Muscle layer of colon (tissue), 2 donors: ENCODE measurements at regions not wholly inside any gene's neighbourhood (a gene's known extent, or its start where the extent isn't known, plus 50 kb on each side); places are given as distances from the start of the nearest gene placed in this dataset.
"Not testable (repeated sequence)": the region's sequence is repeated elsewhere in the genome, so short reads cannot be mapped to it uniquely, and the experiment has no call there.

Experiments
- H3K27ac ChIP-seq: one replicate; pipeline ENCODE4 v1.7.0; 2013; ENCODE audit warnings: low read depth, mild to moderate bottlenecking, low read length, moderate library complexity
- H3K27me3 ChIP-seq, 2 donors: one replicate each; pipeline ENCODE4 v1.7.0; 2013; ENCODE audit warnings: low read length in 2 of 2, mild to moderate bottlenecking in 2 of 2; ENCODE audit not compliant: insufficient read depth in 2 of 2, control insufficient read depth in 1 of 2
- H3K36me3 ChIP-seq: one replicate; pipeline ENCODE4 v1.7.0; 2013; ENCODE audit warnings: mild to moderate bottlenecking, low read length; ENCODE audit not compliant: insufficient read depth
- H3K4me1 ChIP-seq: one replicate; pipeline ENCODE4 v1.7.0; 2013; ENCODE audit warnings: mild to moderate bottlenecking, low read length; ENCODE audit not compliant: insufficient read depth
- H3K4me3 ChIP-seq, 2 donors: one replicate each; pipeline ENCODE4 v1.7.0; 2013; ENCODE audit warnings: low read length in 2 of 2, low read depth in 1 of 2, mild to moderate bottlenecking in 1 of 2, moderate library complexity in 1 of 2
- H3K9ac ChIP-seq: one replicate; pipeline ENCODE4 v1.7.0; 2013; ENCODE audit warnings: low read length
- H3K9me3 ChIP-seq: one replicate; pipeline ENCODE4 v1.7.0; 2013; ENCODE audit warnings: mild to moderate bottlenecking, low read length
- donor health status: abdominal sarcoma.
- donor health status: Adenocarcinoma of cecum.

GRCh38 chr18:70558371-70558770, 269.5 kb downstream of the SOCS6 start:
- Histone ChIP-seq H3K9ac (no peak overlapping the region), H3K4me1 (no peaks in the 10 kb centered on the region)

DNA sequence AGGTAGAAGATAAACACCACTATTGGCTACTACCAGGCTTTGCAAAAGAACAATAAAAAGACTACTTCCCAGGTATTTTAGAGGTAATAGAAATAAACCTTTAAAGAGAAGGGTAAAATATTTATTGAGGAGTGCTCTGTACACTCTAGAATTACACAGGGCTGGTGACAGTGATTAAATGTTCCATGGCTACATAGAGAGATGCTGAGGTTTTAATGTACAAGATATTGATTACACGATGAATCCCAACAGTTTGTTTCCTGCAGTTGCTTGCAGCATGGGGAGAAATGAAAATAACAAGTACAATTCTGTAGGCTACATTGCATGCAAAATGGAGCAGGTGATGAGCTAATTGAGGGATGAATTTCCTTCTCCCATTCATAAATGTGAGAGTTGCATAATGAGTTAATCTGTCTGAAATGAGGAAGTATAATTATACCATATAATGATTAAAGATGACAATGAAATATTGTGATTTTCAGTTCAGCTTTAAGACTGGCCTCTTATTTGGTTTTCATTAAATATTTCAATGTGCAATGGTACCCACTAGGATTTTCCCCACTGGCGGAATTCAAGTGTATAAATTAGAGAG, 266.1 kb downstream of the SOCS6 start:
- Histone ChIP-seq H3K27me3 (no peaks in the 10 kb centered on the region), H3K36me3 (no peaks in the 10 kb centered on the region), H3K4me1 (no peaks in the 10 kb centered on the region), H3K9me3 (no peaks in the 10 kb centered on the region), H3K9ac (no peak overlapping the region), H3K4me3 (no peak overlapping the region), H3K27ac (no peak overlapping the region)

More at GRCh38 chr18:70558371-70558770, 269.5 kb downstream of the SOCS6 start:
- H3K27me3 ChIP-seq: no peaks in the 10 kb centered on the region
- no peaks in the 10 kb centered on the region for H3K36me3 ChIP-seq
- no peaks in the 10 kb centered on the region for H3K9me3 ChIP-seq
- no peak overlapping the region for H3K4me3 ChIP-seq
- no peak overlapping the region for H3K27ac ChIP-seq

GRCh38 chr18:70553936-70554260, 265.1 kb downstream of the SOCS6 start:
- Histone ChIP-seq H3K4me1 (no peaks in the 10 kb centered on the region), H3K36me3 (no peaks in the 10 kb centered on the region), H3K4me3 (no peak overlapping the region), H3K9me3 (no peaks in the 10 kb centered on the region), H3K9ac (no peak overlapping the region), H3K27me3 (no peaks in the 10 kb centered on the region), H3K27ac (no peak overlapping the region)

DNA sequence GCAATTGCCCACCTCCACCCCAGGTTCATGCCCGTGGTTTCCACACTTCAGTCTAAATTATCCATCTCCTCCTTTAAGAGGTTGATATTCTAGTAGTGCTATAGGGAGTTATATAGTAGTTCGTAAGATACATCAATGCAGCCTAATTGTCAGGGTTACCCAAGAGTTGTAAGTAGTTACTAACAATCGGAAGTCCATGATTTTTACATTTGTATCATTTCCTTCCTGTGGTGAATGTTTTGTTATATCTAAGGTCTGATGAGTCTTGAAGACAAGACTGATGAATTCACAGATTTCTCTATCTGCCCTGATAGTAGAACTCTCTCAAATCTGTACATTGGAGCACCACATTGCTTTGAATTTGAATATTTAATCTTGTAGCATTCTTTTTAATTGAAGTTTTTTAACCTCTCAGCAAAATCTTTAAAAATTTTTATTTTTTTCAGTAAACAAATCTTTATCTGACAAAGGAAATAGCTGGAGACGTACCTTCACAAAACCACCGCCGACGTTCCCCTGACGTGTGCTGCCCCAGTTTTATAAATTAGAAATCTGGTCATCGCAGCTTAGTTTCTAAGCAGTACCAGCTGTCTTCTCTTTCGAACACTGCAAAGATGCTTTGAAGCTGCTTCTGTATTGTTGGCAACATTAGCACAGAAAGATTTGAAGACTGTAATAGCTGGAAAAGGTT, 264.5 kb downstream of the SOCS6 start:
- no peaks in the 10 kb centered on the region for H3K4me1 ChIP-seq
- no peaks in the 10 kb centered on the region for H3K9me3 ChIP-seq
- H3K27me3 ChIP-seq: no peaks in the 10 kb centered on the region
- no peak overlapping the region for H3K4me3 ChIP-seq
- no peak overlapping the region for H3K9ac ChIP-seq
- no peak overlapping the region for H3K27ac ChIP-seq
- no peaks in the 10 kb centered on the region for H3K36me3 ChIP-seq

DNA sequence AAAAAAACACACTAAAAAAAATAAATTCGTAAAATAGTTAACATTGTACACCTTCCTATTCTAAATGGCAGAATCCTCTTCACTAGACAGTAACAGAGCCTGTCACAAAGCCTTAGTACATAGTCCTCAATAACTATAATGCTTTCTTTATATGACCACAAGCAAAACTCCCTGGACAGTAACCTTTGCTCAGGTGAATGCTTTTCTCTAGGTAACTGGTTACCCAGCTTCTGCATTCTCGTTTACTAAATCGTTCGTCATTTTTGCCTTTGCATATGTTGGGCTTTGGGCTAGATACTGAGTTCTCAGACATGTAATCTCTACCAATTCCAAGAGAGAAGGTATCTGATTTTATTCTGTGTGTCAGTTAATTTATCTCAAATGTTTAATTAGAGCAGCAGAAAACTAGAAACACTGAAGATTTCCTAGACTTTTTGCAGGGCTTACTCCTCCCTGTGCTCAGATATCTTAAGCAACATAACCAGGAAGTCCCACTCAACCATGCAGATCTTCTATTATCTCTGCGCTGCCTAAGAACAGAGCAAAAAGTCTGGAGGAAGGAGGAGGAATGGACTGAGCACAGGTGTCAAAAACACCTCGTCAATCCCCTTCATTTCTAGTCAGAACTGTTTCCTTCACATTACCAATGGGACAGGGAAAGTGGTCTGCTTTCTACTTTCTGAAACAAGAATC, 247.7 kb downstream of the SOCS6 start:
- Histone ChIP-seq H3K27ac (no peak overlapping the region), H3K4me3 (no peak overlapping the region), H3K9me3 (no peaks in the 10 kb centered on the region), H3K9ac (no peak overlapping the region), H3K36me3 (no peaks in the 10 kb centered on the region), H3K27me3 (no peaks in the 10 kb centered on the region), H3K4me1 (no peaks in the 10 kb centered on the region)

DNA sequence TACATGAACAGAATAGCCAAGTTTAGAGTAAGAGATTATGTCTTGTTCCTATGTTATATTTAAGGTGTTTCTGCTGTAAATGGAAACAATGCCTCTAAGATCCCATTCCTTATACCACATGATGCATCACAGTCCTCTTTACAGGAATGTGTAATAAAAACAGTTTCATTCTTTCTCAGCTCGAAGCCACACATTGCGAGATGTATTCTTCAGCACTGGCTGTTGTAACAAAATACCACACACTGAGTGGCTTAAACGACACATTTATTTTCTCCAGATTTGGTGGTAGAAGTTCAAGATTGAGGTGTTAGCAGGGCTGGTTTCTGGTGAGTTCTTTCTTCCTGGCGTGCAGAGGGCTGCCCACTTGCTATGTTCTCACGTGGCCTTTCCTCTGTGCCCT, 246.2 kb downstream of the SOCS6 start:
- Histone ChIP-seq H3K36me3 (no peaks in the 10 kb centered on the region), H3K27me3 (no peaks in the 10 kb centered on the region), H3K4me3 (no peak overlapping the region), H3K9ac (no peak overlapping the region), H3K4me1 (no peaks in the 10 kb centered on the region), H3K27ac (no peak overlapping the region), H3K9me3 (no peaks in the 10 kb centered on the region)

- not testable (repeated sequence) for H3K27ac ChIP-seq, H3K9me3 ChIP-seq, H3K36me3 ChIP-seq, H3K9ac ChIP-seq, H3K4me1 ChIP-seq, H3K4me3 ChIP-seq, H3K27me3 ChIP-seq
Measured at GRCh38 chr18:70525322-70525721, 236.5 kb downstream of the SOCS6 start.

DNA sequence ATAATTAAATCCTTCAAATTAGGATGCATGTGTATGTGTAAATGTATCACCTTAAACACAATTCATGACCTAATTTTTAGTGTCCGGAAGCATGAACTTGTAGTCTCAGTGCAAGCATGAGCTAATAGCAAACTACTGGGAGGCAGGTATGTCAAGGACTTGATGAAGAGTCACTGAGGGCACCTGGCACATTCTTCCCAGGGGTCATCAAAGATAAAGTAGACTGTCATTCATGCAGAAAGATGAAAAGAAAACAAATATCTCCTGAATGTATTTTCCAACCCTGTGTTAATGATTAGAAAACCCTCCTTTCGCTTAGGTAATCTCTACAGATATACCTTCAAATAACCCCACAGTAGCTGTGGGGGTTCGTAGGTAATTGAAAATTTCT, 234.9 kb downstream of the SOCS6 start:
- no peaks in the 10 kb centered on the region for H3K4me1 ChIP-seq
- H3K9ac ChIP-seq: no peak overlapping the region
- H3K9me3 ChIP-seq: no peaks in the 10 kb centered on the region
- no peaks in the 10 kb centered on the region for H3K36me3 ChIP-seq
- H3K27me3 ChIP-seq: no peaks in the 10 kb centered on the region
- no peak overlapping the region for H3K27ac ChIP-seq
- no peak overlapping the region for H3K4me3 ChIP-seq

- H3K36me3 ChIP-seq: no peaks in the 10 kb centered on the region
- H3K4me1 ChIP-seq: no peaks in the 10 kb centered on the region
- no peak overlapping the region for H3K27ac ChIP-seq
- H3K9me3 ChIP-seq: no peaks in the 10 kb centered on the region
- no peak overlapping the region for H3K4me3 ChIP-seq
- H3K9ac ChIP-seq: no peak overlapping the region
- no peaks in the 10 kb centered on the region for H3K27me3 ChIP-seq
Measured at GRCh38 chr18:70523035-70523791, 234.4 kb downstream of the SOCS6 start.

GRCh38 chr18:70522183-70522680, 233.4 kb downstream of the SOCS6 start:
- Histone ChIP-seq H3K36me3 (no peaks in the 10 kb centered on the region), H3K27ac (no peak overlapping the region), H3K4me1 (no peaks in the 10 kb centered on the region), H3K4me3 (no peak overlapping the region), H3K27me3 (no peaks in the 10 kb centered on the region), H3K9me3 (no peaks in the 10 kb centered on the region), H3K9ac (no peak overlapping the region)

DNA sequence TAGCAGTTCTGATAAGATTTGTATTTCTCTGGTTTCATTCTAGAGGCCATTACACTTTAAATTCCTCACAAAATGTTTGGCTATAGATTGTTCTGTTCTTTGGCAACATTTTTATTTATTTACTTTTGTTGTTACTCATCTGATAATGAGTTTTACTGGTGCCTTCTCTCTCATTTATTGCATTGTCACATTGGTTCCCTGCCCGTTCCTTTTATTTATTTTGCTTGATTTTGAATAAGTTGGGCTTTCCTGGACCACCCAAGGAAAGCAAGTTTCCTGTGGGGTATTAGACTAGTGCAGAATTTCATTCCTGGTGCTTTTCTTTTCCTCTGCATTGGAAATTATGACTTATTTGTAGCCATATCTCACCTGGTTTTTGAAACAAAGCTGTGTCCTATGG, 232.0 kb downstream of the SOCS6 start:
- Histone ChIP-seq H3K4me1 (no peaks in the 10 kb centered on the region), H3K27ac (no peak overlapping the region), H3K9me3 (no peaks in the 10 kb centered on the region), H3K9ac (no peak overlapping the region), H3K4me3 (no peak overlapping the region), H3K27me3 (no peaks in the 10 kb centered on the region), H3K36me3 (no peaks in the 10 kb centered on the region)
